ENCODE measurements at regions not wholly inside any gene's neighbourhood (a gene's known extent, or its start where the extent isn't known, plus 50 kb on each side); places are given as distances from the start of the nearest gene placed in this dataset.

GRCh38 chr6:1525364-1526038 lies 84.2 kb upstream of the FOXC1 start:
- no peak for TF ChIP-seq POLR2A (IDR thresholded peaks at IDR 0.05)
- no peak for TF ChIP-seq CTCF (IDR thresholded peaks at IDR 0.05)
- no peak overlapping the region for H3K27ac ChIP-seq
- no peaks in the 10 kb centered on the region for H3K36me3 ChIP-seq
- H3K4me1 ChIP-seq: peaks cover 0 to 8% (median 0%) of the 10 kb centered on the region in 4 donors
- no peaks in the 10 kb centered on the region for H3K9me3 ChIP-seq
- H3K27me3 ChIP-seq: no peaks in the 10 kb centered on the region
- no peak overlapping the region for H3K4me3 ChIP-seq
- DNase-seq: no peak

DNA sequence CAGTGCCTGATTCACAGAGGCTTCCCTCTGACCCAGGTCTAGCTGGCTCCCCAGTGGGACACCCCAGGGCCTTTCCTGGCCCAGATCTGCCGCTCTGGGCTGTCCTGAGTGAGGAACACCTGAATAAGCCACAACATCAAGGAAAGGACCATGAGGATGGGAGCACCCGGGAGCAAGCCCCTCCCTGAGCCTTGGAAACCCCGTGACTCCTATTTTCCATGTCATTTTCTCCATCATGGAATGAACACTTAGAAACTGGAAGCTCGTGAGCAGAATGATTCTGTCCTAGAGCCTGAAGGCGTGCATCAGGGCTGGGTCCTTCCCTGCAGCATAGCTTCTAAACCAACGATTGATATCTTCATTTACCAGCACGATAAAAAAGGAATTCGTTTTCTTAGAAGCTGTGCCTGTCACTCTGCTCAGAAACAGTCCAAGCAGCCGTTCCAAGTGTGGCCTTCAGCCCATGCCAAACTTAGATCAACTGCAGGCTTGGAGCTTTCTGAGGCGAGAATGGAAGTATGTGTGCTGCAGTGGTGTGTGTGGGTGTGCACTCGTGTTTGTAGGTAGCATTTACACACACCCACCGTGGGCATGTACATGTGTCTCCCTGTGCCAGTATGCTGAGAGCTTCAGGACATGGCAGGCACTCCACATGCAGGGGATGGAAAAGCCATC lies 83.2 kb upstream of the FOXC1 start:
- DNase-seq: no peak
- H3K27ac ChIP-seq: peak overlapping the region in 1 of 4 donors; percentile 26

GRCh38 chr6:1527073-1527457 lies 82.7 kb upstream of the FOXC1 start:
- peak in 1 of 3 donors; percentile 62 for DNase-seq
- TF ChIP-seq POLR2A (IDR thresholded peaks at IDR 0.05) (no peak), CTCF (IDR thresholded peaks at IDR 0.05) (no peak)
- H3K4me1 ChIP-seq: peaks cover 0 to 8% (median 0%) of the 10 kb centered on the region in 4 donors
- H3K27me3 ChIP-seq: no peaks in the 10 kb centered on the region
- H3K4me3 ChIP-seq: no peak overlapping the region
- H3K36me3 ChIP-seq: no peaks in the 10 kb centered on the region
- no peaks in the 10 kb centered on the region for H3K9me3 ChIP-seq
- H3K27ac ChIP-seq: peak overlapping the region in 1 of 4 donors; percentile 26

More for the DNA sequence above, 83.2 kb upstream of the FOXC1 start:
- no peaks in the 10 kb centered on the region for H3K36me3 ChIP-seq
- no peak overlapping the region for H3K4me3 ChIP-seq
- H3K9me3 ChIP-seq: no peaks in the 10 kb centered on the region
- H3K4me1 ChIP-seq: peaks cover 0 to 8% (median 0%) of the 10 kb centered on the region in 4 donors
- no peak for TF ChIP-seq POLR2A (IDR thresholded peaks at IDR 0.05)
- no peak for TF ChIP-seq CTCF (IDR thresholded peaks at IDR 0.05)
- no peaks in the 10 kb centered on the region for H3K27me3 ChIP-seq

GRCh38 chr6:1535295-1535694 lies 74.4 kb upstream of the FOXC1 start:
- no peaks in the 10 kb centered on the region for H3K27me3 ChIP-seq

More at GRCh38 chr6:1535295-1535694, 74.4 kb upstream of the FOXC1 start:
- Histone ChIP-seq H3K36me3 (no peaks in the 10 kb centered on the region), H3K27ac (no peak overlapping the region), H3K4me1 (no peaks in the 10 kb centered on the region), H3K4me3 (no peak overlapping the region), H3K9me3 (no peaks in the 10 kb centered on the region)
- DNase-seq: peak in 1 of 3 donors; percentile 43
- TF ChIP-seq CTCF (IDR thresholded peaks at IDR 0.05): no peak
- no peak for TF ChIP-seq POLR2A (IDR thresholded peaks at IDR 0.05)

Data from Peyer's patch (tissue), 4 donors.